ENCODE measurements at regions not wholly inside any gene's neighbourhood (a gene's known extent, or its start where the extent isn't known, plus 50 kb on each side); places are given as distances from the start of the nearest gene placed in this dataset.

DNA sequence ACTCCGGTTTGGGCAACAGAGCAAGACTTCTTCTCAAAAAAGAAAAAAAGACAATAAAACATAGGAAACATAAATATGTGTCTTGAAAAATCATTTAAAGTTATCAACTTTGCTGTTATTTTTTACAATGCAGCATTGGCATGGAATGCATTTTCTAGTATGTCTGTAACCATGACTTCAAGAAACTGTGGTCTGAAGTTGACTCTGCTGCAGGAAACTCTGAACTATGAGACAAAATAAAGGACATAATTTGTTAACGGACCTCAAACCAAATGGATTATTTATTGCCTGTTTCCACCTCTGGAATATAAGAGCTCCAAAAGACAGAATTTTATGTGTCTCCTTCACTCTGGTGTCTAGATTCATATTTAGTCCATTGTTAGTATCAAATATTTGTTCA, 79.1 kb downstream of the TRIB2 start:
- DNase-seq (ENCODE audit: low read depth, low spot score) = no peak

DNA sequence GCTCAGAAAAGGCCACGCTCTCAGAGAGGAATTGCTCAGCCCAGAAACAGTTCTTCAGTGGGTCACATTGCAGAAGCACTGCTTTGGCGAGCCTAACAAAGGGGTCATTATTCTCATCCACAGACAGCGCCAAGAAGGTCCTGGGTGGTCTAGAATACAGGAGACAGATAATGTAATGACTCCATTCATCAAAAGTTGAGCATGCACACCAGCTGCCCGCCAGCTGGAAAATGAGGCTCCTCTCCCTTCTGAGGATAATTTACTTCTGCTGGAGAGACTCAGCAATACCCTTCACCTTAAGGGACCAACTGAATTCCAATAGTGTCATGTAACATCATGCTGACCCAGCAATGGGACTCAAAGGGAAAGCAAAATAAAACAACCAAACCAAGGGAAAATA, 79.9 kb downstream of the TRIB2 start:
- DNase-seq (ENCODE audit: low read depth, low spot score) = no peak

DNA sequence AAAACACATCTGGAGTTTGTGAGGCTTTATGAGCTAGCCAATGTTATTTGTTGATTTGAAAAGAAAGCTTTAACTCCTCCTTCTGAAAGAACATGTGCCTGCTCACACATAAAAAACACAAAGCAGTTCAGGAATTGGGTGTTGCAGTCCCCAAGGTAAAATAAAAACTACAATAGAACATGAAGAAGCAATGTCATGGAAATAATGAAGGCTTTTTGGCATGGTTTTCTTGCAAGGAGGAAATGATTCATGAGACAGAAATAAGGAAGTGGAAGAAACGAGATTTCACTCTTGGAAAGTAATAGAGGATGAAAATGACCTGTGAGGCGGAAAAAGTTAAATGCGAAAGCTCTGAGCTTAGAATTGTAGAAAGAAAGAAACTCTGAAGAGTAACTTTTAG, 81.1 kb downstream of the TRIB2 start:
- DNase-seq (ENCODE audit: low read depth, low spot score) = no peak

GRCh38 chr2:12803607-12804006, 86.9 kb downstream of the TRIB2 start:
- DNase-seq (ENCODE audit: low read depth, low spot score) = no peak

GRCh38 chr2:12804091-12804856, 87.5 kb downstream of the TRIB2 start:
- no peak for DNase-seq (ENCODE audit: low read depth, low spot score)

GRCh38 chr2:12805033-12805432, 88.3 kb downstream of the TRIB2 start:
- DNase-seq (ENCODE audit: low read depth, low spot score) = no peak

GRCh38 chr2:12806549-12807242, 90.0 kb downstream of the TRIB2 start:
- no peak for DNase-seq (ENCODE audit: low read depth, low spot score)

GRCh38 chr2:12807907-12808810, 91.4 kb downstream of the TRIB2 start:
- DNase-seq (ENCODE audit: low read depth, low spot score) = no peak

GRCh38 chr2:12809526-12809925, 92.8 kb downstream of the TRIB2 start:
- DNase-seq (ENCODE audit: low read depth, low spot score) = no peak

GRCh38 chr2:12811916-12812315, 95.2 kb downstream of the TRIB2 start:
- DNase-seq (ENCODE audit: low read depth, low spot score) = no peak

- no peak for DNase-seq (ENCODE audit: low read depth, low spot score)
Observed at GRCh38 chr2:12813166-12813565, 96.4 kb downstream of the TRIB2 start.

GRCh38 chr2:12816379-12817306, 99.9 kb downstream of the TRIB2 start:
- no peak for DNase-seq (ENCODE audit: low read depth, low spot score)

DNA sequence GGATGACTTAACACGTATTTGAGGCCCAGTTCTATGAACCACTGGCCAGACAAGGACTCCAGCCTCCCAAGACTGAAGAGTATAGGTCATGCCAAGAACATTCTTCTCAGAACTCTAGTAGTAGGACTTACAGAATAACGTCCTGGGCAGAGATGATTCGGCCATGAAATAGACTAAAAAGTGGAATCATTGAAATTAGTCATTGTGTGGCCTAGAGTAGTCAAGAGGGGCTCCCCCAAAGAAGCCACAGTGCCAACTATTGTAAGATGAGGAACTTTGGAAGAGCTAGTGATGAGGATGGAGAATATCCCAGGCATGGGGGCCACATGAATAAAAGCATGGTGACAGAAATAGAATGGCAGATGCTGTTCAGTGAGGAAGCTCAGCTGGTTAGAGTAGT, 101.1 kb downstream of the TRIB2 start:
- no peak for DNase-seq (ENCODE audit: low read depth, low spot score)

GRCh38 chr2:12818416-12819102, 101.8 kb downstream of the TRIB2 start:
- no peak for DNase-seq (ENCODE audit: low read depth, low spot score)

GRCh38 chr2:12819103-12819475, 102.4 kb downstream of the TRIB2 start:
- no peak for DNase-seq (ENCODE audit: low read depth, low spot score)

GRCh38 chr2:12819721-12820120, 103.0 kb downstream of the TRIB2 start:
- no peak for DNase-seq (ENCODE audit: low read depth, low spot score)

DNA sequence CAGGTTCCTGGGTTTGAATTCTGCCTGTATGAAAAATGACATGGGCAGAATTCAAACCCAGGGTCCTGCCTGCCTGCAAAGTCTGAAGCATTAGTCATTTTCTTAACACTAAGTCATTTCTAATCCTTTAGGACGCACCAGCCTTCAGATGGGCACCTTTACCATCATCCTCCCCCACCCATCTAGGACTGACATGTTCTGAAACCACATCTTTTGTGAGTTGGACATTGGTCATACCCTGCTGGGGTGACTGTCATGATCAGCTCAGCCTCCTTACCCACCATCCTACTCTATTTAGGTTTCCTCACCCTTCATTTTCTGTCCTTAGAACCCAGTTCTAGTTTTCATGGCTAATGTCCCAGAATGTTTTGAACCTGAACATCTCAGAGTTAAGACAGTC, 104.9 kb downstream of the TRIB2 start:
- no peak for DNase-seq (ENCODE audit: low read depth, low spot score)

GRCh38 chr2:12824351-12824777, 107.6 kb downstream of the TRIB2 start:
- DNase-seq (ENCODE audit: low read depth, low spot score) = no peak

DNA sequence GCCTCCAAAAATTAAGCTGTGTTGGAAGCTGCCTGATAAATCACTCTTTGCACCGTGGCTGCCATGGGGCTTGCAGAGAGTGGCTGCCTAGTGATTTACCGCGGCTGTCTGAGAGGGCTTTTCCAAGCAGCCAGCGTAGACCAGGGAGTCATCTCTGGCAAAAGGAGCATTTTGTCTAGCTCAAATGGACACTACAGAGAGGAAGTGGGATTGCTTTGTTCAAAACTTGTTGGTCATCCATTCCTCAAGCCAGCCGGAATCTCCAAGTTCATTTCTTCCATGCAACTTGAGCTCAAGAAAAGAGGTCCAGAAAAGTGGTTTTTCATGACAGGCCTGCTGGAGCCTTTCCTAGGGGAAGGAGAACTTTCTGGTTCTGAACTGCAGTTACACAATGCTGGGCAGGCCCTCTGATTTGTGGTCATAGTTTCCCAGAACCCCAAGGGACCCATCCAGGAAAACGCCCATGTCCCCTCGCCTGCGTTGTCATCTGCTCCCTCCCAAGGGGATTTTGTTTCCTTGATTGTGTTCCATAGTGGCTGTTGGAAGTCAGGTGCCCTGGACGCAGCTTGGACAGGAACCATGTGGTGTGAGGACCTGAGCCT, 108.1 kb downstream of the TRIB2 start:
- DNase-seq (ENCODE audit: low read depth, low spot score) = no peak

- no peak for DNase-seq (ENCODE audit: low read depth, low spot score)
Observed at GRCh38 chr2:12826781-12827180, 110.0 kb downstream of the TRIB2 start.

Measured in activated CD4-positive, CD25-positive, alpha-beta regulatory T cell treated with anti-CD3 and anti-CD28 coated beads, Interleukin-2, amount 50 U/mL, for 16 hours (primary cell).